A673 (cell line): ENCODE measurements at regions not wholly inside any gene's neighbourhood (a gene's known extent, or its start where the extent isn't known, plus 50 kb on each side); places are given as distances from the start of the nearest gene placed in this dataset.

ENCODE experiments used
- BruUV-seq: library from RNA; stranded (reverse); fragments of 400-500 nt; replicated peaks from 2 replicates; lab custom pipeline; 2021; lab: Mats Ljungman, UMichigan
- CTCF ChIA-PET: fragments of 300-600 bp; sonication (Branson Sonifier 250); formaldehyde crosslinking; loops from one replicate; lab custom pipeline; 2022; ENCODE audit warnings: antibody characterized with exemption; lab: Charles Lee
- POLR2A ChIA-PET: fragments of 300-600 bp; sonication (Branson Sonifier 250); formaldehyde crosslinking; loops from one replicate; lab custom pipeline; 2022; ENCODE audit warnings: antibody characterized with exemption; ENCODE audit not compliant: low non-redundant PET; lab: Charles Lee
- DNase-seq: peaks from one replicate; pipeline ENCODE4 v3.0.0-alpha.2; 2015; ENCODE audit warnings: low spot score
- H3K27ac ChIP-seq: fragments of 200-600 bp; sonication (generic); 2 replicates; pipeline ENCODE4 v1.5.1; 2016; ENCODE audit warnings: mixed run types, low read depth, mild to moderate bottlenecking, mixed read lengths, antibody characterized with exemption, low read length; ENCODE audit not compliant: poor library complexity, severe bottlenecking
- H3K27me3 ChIP-seq: fragments of 200-600 bp; sonication (generic); replicated peaks from 2 replicates; pipeline ENCODE4 v1.6.1; 2017; ENCODE audit warnings: mixed run types, low read depth, mild to moderate bottlenecking, mixed read lengths, antibody characterized with exemption, low read length; ENCODE audit not compliant: insufficient read depth, poor library complexity
- H3K36me3 ChIP-seq: fragments of 200-600 bp; sonication (generic); 2 replicates; pipeline ENCODE4 v1.6.1; 2016; ENCODE audit warnings: mixed run types, mild to moderate bottlenecking, mixed read lengths, antibody characterized with exemption, low read length; ENCODE audit not compliant: insufficient read depth, poor library complexity, severe bottlenecking
- H3K4me1 ChIP-seq: fragments of 200-600 bp; sonication (generic); 2 replicates; pipeline ENCODE4 v1.6.1; 2017; ENCODE audit warnings: mixed run types, mild to moderate bottlenecking, mixed read lengths, antibody characterized with exemption, low read length; ENCODE audit not compliant: insufficient read depth, poor library complexity, severe bottlenecking
- H3K4me3 ChIP-seq: fragments of 200-600 bp; sonication (generic); 2 replicates; pipeline ENCODE4 v1.5.1; 2016; ENCODE audit warnings: low read depth, mixed run types, mild to moderate bottlenecking, mixed read lengths, low read length; ENCODE audit not compliant: poor library complexity, severe bottlenecking
- H3K9me3 ChIP-seq: fragments of 200-600 bp; sonication (generic); 2 replicates; pipeline ENCODE4 v1.6.1; 2016; ENCODE audit warnings: mixed run types, low read depth, mild to moderate bottlenecking, mixed read lengths, antibody characterized with exemption, low read length; ENCODE audit not compliant: poor library complexity, severe bottlenecking
- EZH2 ChIP-seq: fragments of 200-600 bp; sonication (generic); IDR thresholded peaks from 2 replicates; pipeline ENCODE4 v1.6.1; 2017; ENCODE audit warnings: borderline replicate concordance, low read depth, mild to moderate bottlenecking, mixed read lengths, antibody characterized with exemption, low read length; ENCODE audit not compliant: poor library complexity, severe bottlenecking
- intact Hi-C: fragments of 100-400 bp; cut with micrococcal nuclease; formaldehyde crosslinking; loops from one replicate; pipeline ENCODE4 v1.10.0; 2022; ENCODE audit not compliant: unreplicated experiment
- TF ChIP-seq, protein P1 (sequence below): fragments of 300-800, 200-600 bp; sonication (generic); conservative IDR thresholded peaks from 2 replicates; pipeline ENCODE4 v1.5.1; 2017; ENCODE audit warnings: low read depth, mild to moderate bottlenecking, antibody characterized with exemption, low read length, moderate library complexity, mixed read lengths

DNA sequence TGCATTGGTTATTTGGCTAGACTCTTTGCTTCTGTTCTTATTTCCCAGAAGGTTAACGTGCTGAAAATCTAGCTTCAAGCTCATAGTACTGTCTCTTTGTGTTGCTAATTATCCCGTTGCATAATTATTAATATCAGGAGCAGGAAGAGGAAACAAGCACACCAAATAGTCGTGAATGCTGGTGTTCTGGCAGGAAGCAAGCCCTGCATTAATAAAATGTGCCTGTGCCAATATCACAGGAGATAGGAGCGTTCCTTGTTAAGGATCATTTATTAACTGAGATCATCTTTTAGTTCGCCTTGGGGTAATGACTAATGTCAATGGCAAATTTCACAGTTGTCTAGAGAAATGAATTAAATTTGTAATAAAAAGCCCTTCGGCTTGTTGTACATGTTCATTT lies 893.0 kb upstream of the POU3F3 start:
- Histone ChIP-seq H3K27me3 (no peaks in the 10 kb centered on the region), H3K4me1 (no peaks in the 10 kb centered on the region), H3K4me3 (no peak overlapping the region), H3K27ac (no peak overlapping the region), H3K36me3 (no peaks in the 10 kb centered on the region), H3K9me3 (no peaks in the 10 kb centered on the region)
- CTCF ChIA-PET, result no interaction called here
- TF ChIP-seq EZH2, result no peak
- POLR2A ChIA-PET, result no interaction called here
- intact Hi-C loops, result no loop called here
- BruUV-seq, result no TSS peak
- no peak for DNase-seq

DNA sequence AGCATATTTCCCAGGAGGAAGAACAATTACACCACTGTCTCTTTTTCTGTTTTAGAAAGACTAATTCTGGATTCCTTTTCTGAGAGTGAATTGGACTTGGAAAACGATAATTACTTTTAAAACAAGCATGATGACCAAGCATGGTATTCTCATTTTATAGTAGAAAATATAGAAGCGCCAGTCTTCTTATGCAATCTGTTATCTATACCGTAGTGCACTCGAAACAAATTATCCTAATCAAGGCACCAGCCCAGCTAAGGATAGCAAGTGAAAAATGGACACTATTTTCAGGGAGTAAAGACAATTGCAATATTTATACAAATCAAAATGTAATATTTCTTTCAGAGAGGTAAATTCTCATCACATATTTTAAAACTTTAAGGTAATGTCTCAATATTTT lies 892.1 kb upstream of the POU3F3 start:
- H3K4me3 ChIP-seq, result no peak overlapping the region
- BruUV-seq, result no TSS peak
- no peak overlapping the region for H3K27ac ChIP-seq
- CTCF ChIA-PET, result no interaction called here
- no peaks in the 10 kb centered on the region for H3K4me1 ChIP-seq
- no peaks in the 10 kb centered on the region for H3K27me3 ChIP-seq
- TF ChIP-seq EZH2, result no peak
- TF ChIP-seq, protein P1, sequence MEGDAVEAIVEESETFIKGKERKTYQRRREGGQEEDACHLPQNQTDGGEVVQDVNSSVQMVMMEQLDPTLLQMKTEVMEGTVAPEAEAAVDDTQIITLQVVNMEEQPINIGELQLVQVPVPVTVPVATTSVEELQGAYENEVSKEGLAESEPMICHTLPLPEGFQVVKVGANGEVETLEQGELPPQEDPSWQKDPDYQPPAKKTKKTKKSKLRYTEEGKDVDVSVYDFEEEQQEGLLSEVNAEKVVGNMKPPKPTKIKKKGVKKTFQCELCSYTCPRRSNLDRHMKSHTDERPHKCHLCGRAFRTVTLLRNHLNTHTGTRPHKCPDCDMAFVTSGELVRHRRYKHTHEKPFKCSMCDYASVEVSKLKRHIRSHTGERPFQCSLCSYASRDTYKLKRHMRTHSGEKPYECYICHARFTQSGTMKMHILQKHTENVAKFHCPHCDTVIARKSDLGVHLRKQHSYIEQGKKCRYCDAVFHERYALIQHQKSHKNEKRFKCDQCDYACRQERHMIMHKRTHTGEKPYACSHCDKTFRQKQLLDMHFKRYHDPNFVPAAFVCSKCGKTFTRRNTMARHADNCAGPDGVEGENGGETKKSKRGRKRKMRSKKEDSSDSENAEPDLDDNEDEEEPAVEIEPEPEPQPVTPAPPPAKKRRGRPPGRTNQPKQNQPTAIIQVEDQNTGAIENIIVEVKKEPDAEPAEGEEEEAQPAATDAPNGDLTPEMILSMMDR, result no peak
- intact Hi-C loops, result no loop called here
- DNase-seq, result no peak
- H3K9me3 ChIP-seq, result no peaks in the 10 kb centered on the region
- POLR2A ChIA-PET, result no interaction called here
- H3K36me3 ChIP-seq, result no peaks in the 10 kb centered on the region

DNA sequence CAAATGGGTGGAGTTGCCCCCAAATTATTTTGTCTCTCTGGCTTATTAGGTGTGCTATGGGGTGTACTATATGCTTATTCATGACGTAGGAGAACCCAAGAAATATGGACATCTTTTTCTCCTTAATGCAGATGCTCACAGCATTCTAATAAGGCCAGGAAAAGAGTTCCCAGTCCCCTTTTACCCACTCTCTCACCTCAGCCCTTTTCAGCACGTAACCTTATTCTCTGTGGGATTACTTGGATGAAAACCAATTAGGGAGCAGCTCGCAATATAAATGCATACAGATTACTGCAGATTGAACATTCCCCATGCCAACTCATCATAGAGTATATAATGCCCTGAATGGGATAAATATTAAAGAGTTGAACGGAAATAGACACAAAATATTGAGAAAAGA lies 891.2 kb upstream of the POU3F3 start:
- CTCF ChIA-PET, result no interaction called here
- POLR2A ChIA-PET, result no interaction called here
- H3K4me1 ChIP-seq, result no peaks in the 10 kb centered on the region
- no peak overlapping the region for H3K4me3 ChIP-seq
- TF ChIP-seq EZH2, result no peak
- TF ChIP-seq, protein P1, result no peak
- no peaks in the 10 kb centered on the region for H3K9me3 ChIP-seq
- H3K27ac ChIP-seq, result no peak overlapping the region
- no peaks in the 10 kb centered on the region for H3K27me3 ChIP-seq
- DNase-seq, result no peak
- intact Hi-C loops, result no loop called here
- H3K36me3 ChIP-seq, result no peaks in the 10 kb centered on the region
- BruUV-seq, result no TSS peak

DNA sequence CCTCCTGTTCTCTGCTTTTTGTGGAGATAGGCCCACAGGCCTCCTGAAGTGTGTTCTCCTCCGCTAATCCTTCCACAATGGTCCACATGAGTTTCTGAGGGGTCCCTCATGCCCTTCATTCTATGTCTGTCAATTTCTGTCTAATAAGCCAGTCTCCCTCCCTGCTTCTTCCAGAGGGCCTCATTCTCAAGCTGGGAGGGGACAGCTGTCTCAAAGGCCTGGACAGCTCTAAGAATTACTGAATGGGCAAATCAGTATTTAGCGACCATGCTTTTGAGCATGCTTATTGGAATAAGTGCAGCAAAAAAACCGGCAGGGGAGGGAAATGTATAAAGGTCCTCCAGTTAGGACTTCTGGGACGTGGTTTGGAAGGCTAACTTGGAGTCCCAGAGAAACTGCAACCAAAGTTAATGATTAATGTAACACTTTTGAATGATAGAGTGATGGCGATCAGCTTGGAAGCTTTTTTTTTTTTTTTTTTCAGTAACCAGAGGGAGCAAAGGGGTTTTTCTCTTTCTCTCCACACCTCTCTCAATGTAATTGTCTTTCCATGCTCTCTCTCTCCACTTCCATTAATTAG lies 890.7 kb upstream of the POU3F3 start:
- Histone ChIP-seq H3K27ac (no peak overlapping the region), H3K4me1 (no peaks in the 10 kb centered on the region), H3K27me3 (no peaks in the 10 kb centered on the region), H3K36me3 (no peaks in the 10 kb centered on the region), H3K4me3 (no peak overlapping the region), H3K9me3 (no peaks in the 10 kb centered on the region)
- no peak for TF ChIP-seq EZH2
- POLR2A ChIA-PET, result no interaction called here
- no TSS peak for BruUV-seq
- CTCF ChIA-PET, result no interaction called here
- intact Hi-C loops, result no loop called here
- DNase-seq, result no peak
